GM19463 (cell line): ENCODE measurements at regions not wholly inside any gene's neighbourhood (a gene's known extent, or its start where the extent isn't known, plus 50 kb on each side); places are given as distances from the start of the nearest gene placed in this dataset.
"Not testable (repeated sequence)": the region's sequence is repeated elsewhere in the genome, so short reads cannot be mapped to it uniquely, and the experiment has no call there.

Experiments used
- ATAC-seq: cut with Tn5 transposase; IDR thresholded peaks from one replicate; pipeline ENCODE4 v1.9.1; 2021; ENCODE audit warnings: mild to moderate bottlenecking, moderate library complexity; ENCODE audit not compliant: unreplicated experiment

DNA sequence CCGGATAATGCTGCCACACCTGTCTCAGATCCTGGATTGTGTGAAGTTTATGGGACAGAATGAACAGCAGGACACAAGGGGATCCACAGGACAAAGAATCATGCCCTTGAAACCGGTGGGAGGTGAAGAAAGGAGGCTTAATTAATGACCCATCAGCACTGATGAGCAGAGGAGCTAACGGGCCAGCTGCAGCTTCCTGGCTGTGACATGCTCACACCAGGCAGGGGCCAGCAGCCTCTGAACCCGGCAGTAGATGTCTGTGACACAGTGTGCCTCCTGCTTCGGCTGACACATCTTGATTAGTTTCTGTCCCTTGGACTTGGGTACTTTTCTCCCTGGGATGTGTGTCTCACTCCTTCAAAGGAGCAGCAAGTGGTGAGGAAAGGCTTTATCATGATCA, 328.8 kb upstream of the BRINP1 start:
- ATAC-seq, result no peak

DNA sequence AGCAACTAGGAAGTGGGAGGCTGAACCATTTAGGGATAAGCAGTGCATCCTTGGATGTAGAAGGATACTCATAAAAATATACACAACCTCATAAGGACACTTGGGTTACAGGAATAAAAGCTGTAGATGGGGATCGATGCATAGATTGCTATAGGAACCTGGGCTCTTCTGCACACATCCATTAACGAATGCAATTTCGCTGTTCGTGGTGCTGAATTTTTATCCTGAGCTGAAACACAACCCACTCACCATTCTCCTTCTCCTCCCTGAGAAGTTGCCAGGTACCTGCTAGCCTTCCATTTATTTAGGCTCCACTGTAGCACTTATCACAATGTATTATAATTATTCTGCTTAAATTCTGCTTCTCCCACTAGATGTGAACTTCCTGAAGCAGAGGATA, 320.6 kb upstream of the BRINP1 start:
- ATAC-seq, result no peak

DNA sequence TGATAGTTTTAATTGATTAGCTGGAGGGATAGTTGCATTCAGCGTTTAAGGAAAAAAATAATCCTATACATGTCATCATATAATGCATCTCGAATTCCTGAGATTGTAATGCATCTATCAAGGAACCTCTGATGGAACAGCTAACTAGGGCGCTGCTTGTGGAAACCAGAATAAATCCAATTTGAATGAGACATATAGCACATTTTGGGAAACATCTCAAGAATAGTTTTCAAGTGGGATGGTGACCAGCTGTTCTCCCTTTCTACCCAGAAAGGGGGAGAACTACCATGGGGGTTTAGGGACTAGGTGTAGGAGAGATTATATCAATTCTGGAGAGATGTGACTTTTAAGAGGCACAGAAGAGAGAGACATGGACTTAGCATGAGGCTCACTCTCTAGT, 319.3 kb upstream of the BRINP1 start:
- no peak for ATAC-seq

DNA sequence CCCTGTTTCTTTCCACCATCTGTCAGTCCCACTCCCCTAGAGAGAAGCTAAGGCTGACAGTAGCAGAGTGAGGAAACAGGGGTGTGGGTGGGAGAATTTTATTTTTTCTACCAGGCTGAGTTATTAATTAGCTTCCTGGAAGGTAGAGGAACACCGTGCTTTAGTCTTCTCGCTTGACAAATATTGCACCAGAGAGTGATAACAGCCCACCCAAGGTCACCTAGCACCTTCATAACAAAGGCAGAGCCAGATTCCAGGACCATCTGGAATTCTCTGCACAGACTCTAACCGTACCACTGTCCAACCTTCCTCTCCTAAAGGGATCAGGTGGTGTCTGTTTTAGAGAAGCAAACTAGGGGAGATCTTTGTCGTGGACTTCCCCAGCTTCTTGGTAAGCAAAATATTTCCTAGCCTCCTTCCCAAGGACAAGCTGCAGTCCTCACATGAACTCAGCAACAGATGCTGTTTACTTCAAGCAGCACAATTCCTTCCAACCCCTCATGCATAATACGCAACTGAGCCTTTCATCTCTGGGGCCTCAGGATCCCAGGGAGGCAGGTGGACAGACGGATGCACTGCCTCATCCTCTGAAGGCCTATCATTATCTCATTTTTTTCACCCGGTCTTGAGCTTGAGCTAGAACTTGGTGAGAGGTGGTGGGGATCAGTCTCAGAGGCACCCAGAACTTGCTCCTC, 308.7 kb upstream of the BRINP1 start:
- no peak for ATAC-seq

DNA sequence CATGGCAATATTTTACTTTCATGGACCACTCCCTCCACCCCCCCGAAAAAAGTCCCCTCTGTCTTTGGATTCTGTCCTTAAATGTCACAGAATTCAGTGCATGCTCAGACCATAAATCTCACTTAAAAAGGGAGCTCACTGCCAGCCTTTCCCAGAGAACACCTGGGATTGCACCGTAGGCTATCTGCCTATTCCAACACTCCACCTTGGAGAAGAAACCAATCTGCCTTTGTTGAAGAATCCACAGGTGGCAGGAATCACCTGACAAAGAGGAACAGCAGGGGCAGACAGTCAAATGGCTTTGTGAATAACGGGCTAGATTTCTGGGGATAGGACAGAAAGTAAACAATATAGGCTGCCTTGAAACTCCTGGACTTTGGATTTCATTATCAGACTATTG, 306.7 kb upstream of the BRINP1 start:
- ATAC-seq, result no peak

DNA sequence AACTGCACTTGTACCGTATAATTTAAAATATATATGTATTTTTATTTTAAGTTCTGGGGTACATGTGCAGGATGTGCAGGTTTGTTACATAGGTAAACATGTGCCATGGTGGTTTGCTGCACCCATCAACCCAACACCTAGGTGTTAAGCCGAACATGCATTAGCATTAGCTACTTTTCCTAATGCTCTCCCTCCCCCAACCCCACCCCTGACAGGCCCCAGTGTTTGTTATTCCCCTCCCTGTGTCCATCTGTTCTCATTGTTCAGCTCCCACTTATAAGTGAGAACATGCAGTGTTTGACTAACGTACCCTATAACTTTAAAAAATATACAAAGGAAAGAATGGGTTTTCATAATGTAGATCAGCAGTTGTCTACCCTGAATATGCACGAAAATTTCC, 303.5 kb upstream of the BRINP1 start:
- ATAC-seq, result not testable (repeated sequence)

DNA sequence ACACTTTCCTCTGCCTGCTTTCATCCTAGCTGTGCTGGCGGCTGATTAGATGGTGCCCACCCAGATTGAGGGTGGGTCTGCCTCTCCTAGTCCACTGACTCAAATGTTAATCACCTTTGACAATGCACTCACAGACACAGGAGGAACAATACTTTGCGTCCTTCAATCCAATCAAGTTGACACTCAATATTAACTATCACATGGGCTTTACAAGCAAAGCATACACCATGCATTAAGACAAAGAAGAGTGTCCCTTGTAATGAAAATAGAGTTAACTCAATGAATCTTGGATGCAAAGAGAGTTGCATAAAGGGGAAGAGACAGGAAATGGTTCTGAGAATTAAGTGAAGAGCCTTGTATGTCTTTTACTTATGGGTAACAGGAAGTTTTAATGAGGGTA, 298.7 kb upstream of the BRINP1 start:
- ATAC-seq, result no peak

DNA sequence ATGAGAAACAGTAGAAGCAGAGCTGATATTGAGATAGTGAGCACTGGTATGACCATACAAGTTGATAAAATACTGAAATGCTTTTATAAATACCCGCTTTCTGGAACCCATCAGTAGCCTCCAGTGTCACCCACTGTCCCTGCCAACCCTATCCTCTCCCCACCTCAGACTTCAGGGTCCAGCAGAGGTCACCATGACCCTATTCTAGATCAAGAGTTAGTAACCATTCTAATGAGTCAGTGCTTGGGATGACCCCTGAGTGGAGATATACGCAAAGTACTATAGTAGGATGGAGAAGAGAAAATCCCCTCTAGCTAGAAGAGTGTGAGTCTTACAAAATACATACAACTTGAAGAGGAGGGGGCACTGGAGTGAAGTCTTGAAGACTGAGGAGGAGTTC, 297.9 kb upstream of the BRINP1 start:
- no peak for ATAC-seq

DNA sequence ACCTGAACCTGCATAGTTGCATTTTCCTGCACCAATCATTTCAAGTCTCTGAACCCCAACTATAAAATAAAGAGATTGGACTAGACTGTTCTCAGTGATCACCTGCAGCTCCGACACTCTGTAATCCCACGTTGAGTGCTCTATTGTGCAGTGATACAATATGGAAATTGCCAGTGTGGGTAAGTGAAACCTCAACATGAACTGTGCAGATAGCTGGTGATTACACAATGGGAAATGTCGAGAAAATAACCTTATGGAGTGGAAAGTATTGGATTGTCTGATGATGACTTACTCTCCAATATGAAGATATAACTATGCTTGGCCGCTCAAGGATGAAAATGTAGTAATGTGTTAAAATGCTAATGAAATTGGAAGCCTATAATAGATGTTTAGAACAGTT, 293.1 kb upstream of the BRINP1 start:
- ATAC-seq, result no peak

DNA sequence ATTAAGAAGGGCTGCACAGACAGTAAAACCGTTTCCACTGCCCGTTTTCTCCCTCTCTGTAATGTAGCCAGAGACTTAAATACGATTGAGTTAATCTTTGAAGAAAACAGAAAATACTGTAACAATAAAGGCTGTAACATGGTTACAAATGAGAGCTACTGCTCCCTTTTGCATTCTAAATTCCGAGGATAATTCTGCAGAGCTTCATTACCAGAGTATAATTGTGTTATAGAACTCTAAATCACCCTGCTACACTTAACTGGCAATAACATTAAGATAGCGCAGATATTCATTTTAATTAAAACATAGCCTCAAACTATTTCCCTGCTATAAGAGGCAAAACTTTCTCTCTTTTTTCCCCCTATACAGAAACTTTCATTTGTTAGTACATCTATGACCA, 283.7 kb upstream of the BRINP1 start:
- no peak for ATAC-seq

DNA sequence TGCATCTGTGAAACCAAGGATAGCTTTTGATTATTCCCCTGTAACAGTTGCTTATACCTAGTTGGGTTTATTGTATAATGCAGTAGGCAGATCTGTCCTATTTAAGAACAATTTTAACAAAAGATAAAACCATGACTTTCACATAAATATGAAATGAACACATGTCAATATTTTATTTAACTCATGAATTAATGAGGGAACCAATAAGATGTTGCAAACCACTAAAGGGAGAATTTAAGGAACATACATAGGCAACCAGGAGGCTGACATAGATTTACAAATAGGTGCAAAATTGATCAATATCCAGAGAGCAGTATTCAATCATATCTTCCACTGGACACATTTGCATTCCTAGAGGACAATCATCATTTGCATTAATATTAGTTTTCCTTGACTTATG, 280.0 kb upstream of the BRINP1 start:
- no peak for ATAC-seq

DNA sequence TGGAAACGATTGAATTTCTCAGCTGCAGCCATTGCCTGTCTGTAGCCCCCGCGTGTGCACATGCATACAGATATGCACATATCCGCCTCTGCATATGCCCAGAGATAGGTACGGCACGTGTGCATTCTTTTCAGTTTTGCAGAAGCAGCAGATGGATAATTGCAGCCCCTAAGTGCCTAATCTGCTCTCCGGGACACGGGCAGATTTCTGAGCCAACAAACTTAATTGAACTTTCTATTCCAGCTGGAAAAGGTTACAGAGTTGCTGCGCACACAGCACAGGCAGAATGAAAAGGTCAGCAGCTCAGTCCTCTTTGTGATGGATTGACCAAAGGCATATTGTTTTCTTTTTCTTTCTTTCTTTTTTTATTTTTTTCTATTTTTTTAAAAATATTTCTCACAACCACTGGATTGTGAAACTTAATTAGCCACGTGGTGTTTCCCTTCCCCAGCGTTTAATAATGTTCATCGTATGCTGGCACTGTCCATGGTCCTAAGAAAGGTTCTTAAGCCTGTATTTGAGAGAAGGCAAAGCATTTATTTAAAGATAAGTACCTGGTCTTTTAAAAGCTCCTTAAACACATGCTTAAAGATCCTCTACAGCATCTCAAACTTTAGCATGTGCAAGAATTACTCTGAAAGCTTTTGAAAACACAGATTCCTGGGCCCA, 270.2 kb upstream of the BRINP1 start:
- no peak for ATAC-seq

DNA sequence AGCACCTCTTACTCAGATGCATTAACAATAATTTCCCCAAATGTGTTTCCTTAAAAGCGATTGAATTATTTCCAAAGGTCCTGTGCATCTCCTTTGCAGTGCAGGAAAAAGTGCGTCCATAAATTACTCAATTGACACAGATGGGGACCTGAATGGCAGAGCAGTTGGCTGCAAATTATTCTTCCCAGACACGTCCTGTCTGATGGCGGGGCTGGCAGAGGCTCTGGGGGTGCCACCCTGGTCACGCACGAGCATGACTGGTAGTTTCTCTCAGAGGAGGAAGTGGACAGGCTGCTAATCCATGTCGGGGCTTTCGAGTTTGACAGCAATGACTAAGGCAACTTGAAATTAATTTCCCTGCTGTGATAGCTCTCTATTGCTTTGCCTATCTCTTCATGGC, 264.8 kb upstream of the BRINP1 start:
- no peak for ATAC-seq

DNA sequence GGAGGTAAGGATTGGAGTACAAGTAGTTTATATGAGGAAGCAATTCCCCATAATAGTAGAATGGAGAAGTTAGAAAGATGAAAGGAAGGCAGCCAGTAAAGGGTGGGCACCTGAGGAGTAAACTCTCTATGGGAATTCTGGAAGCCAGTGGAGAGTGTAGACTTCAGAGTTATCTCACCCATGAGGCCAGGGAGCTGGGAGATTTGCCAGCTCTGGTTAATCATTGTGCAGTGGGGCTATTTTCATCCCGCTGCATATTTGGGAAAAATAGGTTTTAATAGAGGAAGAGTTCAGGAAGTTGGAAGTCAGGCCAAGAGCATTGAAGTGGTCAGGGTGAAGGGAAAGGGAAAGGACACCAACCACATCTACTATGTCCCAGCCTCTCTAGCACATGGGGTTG, 242.3 kb upstream of the BRINP1 start:
- ATAC-seq, result no peak

DNA sequence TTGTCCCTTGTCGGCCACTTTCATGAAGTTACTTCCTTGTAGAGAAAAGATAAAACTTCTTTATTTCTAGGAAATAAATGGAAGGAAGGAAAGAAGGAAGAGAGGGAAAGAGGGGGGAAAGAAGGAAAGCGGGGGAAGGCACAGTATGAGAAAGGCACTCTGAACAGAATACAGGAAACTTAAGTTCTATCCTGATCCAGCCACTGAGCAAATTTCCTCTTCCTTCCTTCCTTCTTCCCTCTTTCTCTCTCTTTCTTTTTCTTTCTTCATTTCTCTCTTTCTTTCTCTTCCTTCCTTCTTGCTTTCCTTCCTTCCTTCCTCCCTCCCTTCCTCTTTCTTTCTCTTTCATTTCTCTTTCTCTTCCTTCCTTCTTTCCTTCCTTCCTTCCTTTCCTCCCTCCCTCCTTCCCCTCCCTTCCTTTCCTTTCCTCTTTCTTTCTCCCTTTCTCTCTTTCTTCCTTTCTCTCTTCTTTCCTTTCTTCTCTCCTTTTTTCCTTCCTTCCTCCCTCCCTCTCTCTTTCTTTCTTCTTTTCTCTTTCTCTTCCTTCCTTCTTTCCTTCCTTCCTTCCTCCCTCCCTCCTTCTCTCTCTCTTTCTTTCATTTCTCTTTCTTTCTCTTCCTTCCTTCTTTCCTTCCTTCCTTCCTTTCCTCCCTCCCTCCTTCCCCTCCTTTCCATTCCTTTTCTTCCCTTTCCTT, 240.2 kb upstream of the BRINP1 start:
- ATAC-seq, result no peak

DNA sequence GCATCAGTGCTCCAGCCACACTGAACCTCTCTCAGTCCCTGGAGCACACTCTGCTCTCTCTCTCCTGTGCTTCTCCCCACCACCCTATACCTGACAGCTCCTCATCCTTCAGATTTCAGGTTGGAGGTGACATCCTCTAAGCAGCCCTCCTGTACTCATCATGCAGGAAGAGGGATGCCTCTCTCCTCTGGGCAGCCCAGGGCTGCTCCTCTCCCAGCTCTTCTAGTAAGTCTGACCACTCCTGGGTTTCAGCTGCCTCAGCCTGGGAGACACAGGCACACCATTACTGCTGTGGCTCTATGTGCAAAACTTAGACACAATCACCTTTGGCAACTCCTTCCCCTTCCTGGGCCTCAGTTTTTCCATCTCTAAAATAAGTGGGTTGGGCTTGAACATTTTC, 232.4 kb upstream of the BRINP1 start:
- no peak for ATAC-seq

DNA sequence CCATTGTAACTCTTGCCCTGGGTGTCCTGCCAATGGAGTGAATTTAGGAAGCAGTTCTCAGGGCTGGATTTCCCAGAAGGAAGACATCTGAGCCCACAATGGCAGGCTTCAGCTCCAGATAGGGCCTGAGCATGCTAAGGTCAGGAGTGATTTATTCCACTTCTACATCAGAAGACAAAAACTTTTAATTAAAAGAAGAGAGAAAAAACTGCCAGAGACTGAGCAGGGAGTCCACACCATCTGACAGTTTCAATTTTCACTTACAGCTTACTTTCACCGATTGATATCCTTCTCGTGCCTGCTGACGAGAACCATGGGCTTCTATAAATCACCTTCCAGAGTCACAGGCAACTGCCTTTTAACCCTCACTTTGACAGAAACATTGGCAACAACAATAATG, 228.3 kb upstream of the BRINP1 start:
- ATAC-seq, result no peak

DNA sequence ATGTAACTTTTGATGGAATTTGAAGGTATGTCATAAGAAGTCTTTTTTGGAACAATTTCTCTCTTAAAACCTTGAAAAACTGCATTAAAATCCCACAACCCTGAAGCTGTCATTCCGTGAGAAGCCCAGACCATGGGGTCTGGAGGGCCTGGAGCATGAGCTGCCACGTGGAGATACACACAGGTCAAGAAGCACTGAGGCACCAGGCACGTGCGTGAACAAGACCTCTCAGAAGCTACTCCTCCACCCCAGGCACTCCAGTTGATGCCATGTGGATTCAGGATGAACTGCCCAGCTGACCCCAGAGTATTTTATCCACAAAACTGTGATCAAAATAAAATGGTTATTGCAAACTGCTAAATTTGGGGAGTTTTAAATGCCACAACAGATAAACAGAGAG, 227.5 kb upstream of the BRINP1 start:
- no peak for ATAC-seq

DNA sequence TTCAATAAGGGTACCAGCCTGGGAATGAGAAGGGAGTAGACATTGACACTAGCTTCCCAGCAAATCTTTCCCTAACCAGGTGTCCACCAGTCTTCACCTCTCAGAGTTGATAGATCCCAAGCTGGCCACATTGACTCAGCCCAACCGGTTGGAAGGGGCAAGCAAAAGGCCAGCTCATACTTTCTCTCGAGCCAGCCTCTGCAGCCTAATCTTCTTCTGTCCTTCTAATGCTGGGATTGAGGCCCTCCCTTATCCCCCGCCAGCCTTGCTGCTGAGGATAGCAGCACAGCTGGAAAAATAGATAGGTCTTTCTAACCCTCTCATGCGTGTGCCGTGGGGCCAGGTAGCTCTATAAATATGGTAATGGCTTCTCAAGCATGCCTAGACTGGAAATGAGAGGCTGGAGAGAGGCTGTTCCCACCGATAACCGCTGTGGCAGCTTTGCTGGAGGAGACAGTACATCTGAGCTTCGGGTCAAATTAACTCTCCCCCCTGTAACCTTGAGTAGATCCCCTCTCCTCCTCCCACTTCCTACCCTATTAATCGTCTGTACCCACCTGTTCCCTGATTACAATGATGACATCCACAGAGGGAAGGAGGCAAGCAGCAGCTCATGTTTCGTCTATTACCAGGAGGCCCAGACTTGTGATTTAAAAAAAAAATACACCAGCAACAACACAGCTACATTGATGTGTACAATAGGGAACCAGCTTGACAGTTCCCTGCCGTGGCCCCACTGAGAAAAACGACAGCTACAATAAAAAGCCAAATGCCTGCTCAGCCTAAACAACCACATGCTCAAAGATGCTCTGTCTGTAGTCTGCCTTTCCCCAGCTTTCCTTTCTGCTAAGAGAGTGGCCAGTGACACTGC, 219.9 kb upstream of the BRINP1 start:
- ATAC-seq, result no peak

DNA sequence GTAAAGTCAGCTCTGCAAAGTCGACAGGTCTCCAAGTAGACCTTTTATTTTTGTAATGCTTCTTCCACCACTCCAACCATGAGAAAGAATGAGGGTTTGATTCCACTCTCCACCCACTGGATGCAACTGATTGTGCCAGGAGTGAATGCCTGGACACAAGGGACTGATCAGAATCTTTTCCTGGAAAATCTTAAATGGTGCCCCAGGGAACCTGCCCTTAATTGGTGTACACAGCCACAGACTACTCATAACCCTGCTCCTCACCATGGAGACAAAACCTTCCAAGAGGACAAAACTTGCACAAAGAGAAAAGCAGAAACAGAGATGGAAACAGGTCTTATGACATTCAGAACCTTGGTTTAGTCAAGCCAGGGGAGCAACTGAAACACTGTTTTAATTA, 208.6 kb upstream of the BRINP1 start:
- ATAC-seq, result no peak

DNA sequence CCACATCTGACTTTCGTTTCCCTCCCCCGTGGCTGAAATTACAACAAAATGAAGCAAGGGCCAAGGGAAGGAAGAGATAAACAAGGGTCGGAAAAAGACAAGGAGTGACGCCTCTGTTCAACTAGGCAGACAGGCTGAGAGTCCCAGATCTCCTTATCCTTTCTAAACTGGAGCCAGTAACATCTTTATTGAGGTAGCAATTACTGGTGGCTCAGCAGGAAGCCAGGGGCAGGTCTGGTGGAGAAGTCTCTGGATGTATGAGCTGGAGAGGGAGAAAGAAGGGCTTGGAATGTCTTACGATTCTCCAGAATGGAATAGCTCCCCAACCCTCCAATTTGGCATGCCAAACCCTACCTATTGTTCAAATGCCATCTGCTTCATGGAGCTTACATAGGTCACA, 190.8 kb upstream of the BRINP1 start:
- no peak for ATAC-seq
